C4-2B (cell line): ENCODE measurements at regions not wholly inside any gene's neighbourhood (a gene's known extent, or its start where the extent isn't known, plus 50 kb on each side); places are given as distances from the start of the nearest gene placed in this dataset.

ENCODE experiments used
- H3K27ac ChIP-seq: fragments of 450-650 bp; 2 replicates; pipeline ENCODE4 v1.5.1; 2017
- CTCF ChIP-seq: fragments of 450-650 bp; conservative IDR thresholded peaks from 2 replicates; pipeline ENCODE4 v1.5.1; 2017; ENCODE audit warnings: mild to moderate bottlenecking
- ZFX ChIP-seq: fragments of 450-650 bp; IDR thresholded peaks from 2 replicates; pipeline ENCODE4 v1.6.1; 2017

- TF ChIP-seq ZFX (no peak), CTCF (no peak)
- H3K27ac ChIP-seq, result no peak overlapping the region
These were observed 266.2 kb downstream of the HTR7 start for GRCh38 chr10:90591629-90592028.

DNA sequence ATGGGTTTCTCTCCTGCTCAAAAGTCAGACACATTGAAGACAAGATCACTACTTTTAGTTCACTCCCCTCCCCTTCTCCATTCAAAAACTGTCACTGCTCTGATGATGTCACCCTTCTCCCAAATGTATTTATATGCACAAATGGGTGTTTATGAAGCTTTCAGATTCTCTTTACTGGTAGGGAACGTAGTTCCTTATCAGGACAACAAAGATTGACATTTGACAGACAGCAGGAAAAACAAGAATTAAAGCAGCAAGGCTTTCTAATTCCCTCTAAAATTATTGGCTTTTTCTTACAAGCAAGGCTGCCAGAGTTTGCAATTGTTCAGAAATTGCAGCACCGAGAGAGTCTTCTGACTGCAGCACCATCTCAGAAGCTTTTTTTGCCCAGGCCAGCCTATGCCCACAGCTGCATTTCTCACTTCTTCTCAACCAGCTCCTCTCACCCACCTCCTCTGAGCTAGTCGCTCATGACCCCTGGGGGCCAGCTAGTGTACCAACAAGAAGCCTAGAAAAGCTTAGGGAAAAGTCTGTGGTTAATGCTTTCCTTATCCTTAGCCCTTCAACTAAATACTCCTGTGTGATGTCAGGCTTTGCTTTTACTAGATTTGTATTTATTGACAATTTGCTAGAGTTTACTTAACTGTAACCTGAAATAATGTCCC, 265.1 kb downstream of the HTR7 start:
- TF ChIP-seq CTCF, result peak; percentile 70
- TF ChIP-seq ZFX, result no peak
- H3K27ac ChIP-seq, result no peak overlapping the region

DNA sequence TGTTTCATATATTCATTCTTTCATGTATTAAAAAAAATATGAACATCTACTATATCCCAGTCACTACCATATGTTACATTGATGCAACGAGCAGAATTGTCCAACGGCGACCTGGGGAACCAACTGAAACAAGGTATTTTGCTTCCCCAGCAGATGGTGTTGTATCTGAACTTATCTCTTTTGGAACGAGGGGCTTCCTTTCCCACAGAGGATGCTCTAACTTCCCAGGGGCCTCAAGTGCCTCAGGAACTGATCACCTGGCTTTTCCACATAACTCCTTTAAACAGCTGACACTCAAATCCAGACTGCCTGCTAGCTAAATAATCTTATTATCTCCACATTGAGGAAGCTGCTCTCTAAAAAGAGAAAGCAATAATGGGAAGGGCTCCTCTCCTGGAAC, 259.3 kb downstream of the HTR7 start:
- H3K27ac ChIP-seq, result no peak overlapping the region
- TF ChIP-seq ZFX, result no peak
- no peak for TF ChIP-seq CTCF

DNA sequence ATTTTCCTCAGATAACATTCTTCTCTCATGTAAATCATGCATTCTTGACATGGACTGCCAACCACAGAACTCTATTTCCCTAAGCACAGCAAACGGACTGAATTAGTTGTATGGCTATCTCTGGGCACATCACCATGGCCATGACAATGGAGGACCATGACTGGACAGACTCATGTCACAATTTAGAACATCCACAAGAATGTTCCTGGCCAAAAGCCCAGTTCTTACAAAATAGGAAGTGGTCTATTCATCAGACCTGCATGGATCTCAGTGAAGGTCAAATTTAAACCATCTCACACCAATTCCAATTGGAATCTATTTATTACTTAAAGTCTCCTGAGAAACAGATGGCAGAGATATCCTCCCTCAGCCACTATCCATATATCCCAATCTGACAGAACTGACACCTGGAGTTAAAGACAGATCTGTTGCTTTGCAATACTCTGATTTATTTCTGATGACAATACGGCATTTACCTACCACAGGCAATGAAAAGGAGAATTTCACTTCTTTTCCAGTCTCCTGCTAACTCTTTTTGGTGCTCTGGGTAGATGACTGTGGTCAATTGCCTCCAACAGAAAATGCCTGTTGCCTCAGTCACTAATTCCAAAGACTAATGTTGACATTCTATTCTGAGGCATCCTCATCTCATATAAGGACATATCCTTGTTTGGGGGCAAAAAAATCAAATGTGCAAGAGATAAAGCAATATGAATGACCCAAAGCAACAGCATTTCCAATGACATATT, 254.8 kb downstream of the HTR7 start:
- TF ChIP-seq ZFX (no peak), CTCF (no peak)
- H3K27ac ChIP-seq, result no peak overlapping the region

- H3K27ac ChIP-seq, result no peak overlapping the region
- TF ChIP-seq ZFX (no peak), CTCF (no peak)
These were observed 253.2 kb downstream of the HTR7 start for GRCh38 chr10:90604636-90605035.

DNA sequence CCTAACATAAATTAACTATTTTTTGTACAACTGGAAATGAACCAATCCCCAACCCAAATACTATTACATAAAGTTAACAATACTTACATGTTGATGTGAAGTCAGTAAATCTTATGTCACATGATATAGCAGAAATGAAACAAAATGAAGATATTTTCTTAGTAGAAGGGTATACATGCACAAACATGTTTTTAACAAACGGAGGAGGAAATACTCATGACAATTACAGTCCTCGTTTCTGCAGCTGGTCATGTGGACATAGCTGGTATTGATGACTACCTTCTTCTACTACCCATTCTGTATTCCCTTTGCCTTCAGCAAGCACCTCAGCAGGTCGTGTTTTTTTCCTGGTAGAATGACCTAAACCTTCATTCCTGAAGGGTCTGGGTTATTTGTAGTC, 252.3 kb downstream of the HTR7 start:
- H3K27ac ChIP-seq, result no peak overlapping the region
- TF ChIP-seq CTCF, result no peak
- no peak for TF ChIP-seq ZFX

DNA sequence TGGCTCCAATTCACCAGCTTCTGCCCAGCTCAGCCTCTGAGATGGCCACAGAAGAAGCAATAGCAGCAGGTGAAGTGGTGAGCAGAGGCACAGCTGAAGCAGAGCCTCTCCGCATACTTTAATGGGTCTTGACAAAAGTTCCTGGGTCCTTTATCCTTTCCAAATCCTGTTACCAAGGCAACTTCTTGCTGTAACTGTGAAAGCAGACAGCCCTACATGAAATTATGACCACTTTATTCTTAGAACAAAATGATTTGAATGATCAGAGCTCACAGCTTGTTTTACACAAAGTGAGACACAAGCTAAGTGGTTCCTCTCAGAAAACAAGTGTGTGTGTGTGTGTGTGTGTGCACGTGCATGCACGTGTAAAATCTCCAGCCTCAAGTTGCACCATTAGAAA, 245.6 kb downstream of the HTR7 start:
- TF ChIP-seq ZFX (no peak), CTCF (no peak)
- no peak overlapping the region for H3K27ac ChIP-seq
